Activated CD4-positive, CD25-positive, alpha-beta regulatory T cell treated with anti-CD3 and anti-CD28 coated beads, Interleukin-2, amount 50 U/mL, for 24 hours (primary cell): ENCODE measurements at regions not wholly inside any gene's neighbourhood (a gene's known extent, or its start where the extent isn't known, plus 50 kb on each side); places are given as distances from the start of the nearest gene placed in this dataset.
"Not testable (repeated sequence)": the region's sequence is repeated elsewhere in the genome, so short reads cannot be mapped to it uniquely, and the experiment has no call there.

Experiments used
- ATAC-seq, 2 donors: fragments of 150-1000 bp; cut with Tn5 transposase; one replicate each; pipeline ENCODE4 v1.10.0; 2021; ENCODE audit warnings: mild to moderate bottlenecking in 1 of 2, moderate library complexity in 1 of 2

- no peak for ATAC-seq
Observed at GRCh38 chr19:28303502-28303901, 909.4 kb downstream of the UQCRFS1 start.

GRCh38 chr19:28301961-28302360, 911.0 kb downstream of the UQCRFS1 start:
- ATAC-seq = no peak

DNA sequence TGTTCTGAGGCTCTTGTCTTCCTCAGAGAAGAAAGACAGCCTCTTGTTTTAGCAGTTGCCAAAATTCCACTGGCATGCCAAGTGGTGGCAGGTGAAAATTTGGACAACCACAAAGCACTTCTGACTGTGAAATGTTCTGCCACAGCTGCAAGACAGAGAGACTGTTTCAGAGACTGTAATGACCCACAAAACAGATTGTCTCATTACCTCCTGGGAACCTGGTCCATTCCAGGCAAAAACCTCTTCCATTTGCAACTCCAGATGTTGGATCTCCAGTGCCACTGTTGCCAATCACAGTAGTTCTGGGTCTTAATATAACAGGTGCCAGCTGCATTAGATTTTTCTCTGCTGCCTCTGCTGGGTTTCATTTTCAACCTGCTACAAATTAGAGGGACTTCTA, 911.5 kb downstream of the UQCRFS1 start:
- no peak for ATAC-seq

DNA sequence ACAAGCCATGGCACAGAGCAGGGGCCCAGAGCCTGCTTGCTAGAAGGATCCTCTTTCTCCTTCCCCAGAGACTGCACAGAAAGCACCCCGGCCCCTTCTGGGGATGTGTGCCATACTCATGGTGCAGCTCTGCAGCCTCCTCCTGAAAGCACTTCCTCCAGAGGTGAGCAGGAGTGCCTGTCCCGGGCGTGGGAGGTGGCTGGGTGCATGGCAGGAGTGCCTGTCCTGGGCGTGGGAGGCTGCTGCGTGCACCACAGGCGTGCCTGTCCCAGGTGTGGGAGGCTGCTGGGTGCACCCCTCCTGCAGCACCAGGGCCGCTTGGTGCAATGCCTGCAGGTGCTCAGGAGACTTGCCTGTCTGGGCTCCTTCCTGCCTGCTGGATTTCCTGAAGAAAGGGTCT, 913.3 kb downstream of the UQCRFS1 start:
- ATAC-seq = no peak

- no peak for ATAC-seq
Observed at GRCh38 chr19:28297586-28298157, 915.3 kb downstream of the UQCRFS1 start.

DNA sequence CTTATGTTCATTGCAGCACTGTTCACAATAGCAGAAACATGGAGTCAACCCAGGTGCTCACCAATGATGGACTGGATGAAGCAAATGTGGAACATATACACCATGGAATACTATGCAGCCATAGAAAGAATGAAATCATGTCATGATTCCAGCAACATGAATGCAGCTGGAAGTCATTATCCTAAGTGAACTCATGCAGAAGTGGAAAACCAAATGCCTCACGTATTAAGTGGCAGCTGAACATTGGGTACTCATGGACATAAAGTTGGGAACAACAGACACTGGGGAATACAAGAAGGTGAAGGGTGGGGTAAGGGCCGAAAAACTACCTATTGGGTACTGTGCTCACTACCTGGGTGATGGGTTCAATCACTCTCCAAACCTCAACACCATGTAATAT, 915.9 kb downstream of the UQCRFS1 start:
- ATAC-seq = no peak

- no peak for ATAC-seq
Observed at GRCh38 chr19:28296506-28296905, 916.4 kb downstream of the UQCRFS1 start.

GRCh38 chr19:28294975-28295374, 918.0 kb downstream of the UQCRFS1 start:
- not testable (repeated sequence) for ATAC-seq

GRCh38 chr19:28294395-28294794, 918.6 kb downstream of the UQCRFS1 start:
- ATAC-seq = no peak

- no peak for ATAC-seq
Observed at GRCh38 chr19:28293685-28294084, 919.3 kb downstream of the UQCRFS1 start.

DNA sequence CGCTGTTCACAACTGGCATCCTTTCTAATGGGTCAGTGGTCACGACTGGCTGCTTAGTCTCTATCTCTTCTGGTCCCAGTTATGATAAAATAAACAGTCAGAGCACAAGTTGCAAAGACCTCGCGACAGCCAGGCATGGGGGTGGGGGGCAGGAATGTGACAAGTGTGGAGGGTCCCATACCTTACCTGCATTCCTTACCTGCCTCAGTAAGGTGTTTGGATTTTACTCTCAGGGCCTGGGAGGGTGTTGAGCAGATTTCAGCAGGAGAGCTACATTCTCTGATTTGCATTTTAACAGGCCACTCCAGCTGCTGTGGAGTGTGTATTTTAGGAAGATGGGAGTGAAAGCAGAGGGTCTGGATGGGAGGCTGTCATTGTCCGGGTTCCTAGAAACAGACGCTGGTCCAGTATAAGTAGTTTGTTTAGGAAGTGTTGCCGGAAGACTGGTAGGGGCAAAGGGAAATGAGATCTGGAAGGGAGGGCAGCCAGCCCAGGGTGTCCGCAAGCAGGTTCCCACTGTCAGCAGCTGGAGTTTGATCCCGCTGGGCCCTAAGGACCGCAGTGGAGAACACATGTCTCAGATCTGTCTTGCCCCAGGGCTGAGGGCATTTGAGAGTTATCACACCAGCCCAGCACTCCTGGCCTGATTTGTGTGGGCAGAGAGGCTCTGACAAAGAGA, 920.0 kb downstream of the UQCRFS1 start:
- ATAC-seq = no peak

DNA sequence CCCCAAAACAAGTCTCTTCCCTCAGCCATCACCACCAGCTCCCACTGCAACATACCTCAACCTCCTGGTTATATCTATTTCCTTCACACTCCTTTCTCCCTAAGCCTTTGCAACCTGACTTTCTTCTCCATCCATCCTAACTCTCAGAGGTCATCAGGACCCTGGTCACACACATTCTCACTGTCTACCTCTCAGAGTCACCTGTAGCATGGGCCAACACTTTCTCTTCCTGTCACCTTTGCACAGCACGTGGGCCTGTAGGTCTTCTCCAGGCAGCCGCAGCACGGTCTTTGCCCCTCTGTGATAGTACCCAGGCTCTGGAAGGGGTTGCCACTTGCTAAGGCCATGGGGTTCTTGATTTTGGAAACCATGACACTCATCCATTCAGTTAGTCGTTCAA, 921.1 kb downstream of the UQCRFS1 start:
- no peak for ATAC-seq

GRCh38 chr19:28290963-28291657, 921.8 kb downstream of the UQCRFS1 start:
- no peak for ATAC-seq

DNA sequence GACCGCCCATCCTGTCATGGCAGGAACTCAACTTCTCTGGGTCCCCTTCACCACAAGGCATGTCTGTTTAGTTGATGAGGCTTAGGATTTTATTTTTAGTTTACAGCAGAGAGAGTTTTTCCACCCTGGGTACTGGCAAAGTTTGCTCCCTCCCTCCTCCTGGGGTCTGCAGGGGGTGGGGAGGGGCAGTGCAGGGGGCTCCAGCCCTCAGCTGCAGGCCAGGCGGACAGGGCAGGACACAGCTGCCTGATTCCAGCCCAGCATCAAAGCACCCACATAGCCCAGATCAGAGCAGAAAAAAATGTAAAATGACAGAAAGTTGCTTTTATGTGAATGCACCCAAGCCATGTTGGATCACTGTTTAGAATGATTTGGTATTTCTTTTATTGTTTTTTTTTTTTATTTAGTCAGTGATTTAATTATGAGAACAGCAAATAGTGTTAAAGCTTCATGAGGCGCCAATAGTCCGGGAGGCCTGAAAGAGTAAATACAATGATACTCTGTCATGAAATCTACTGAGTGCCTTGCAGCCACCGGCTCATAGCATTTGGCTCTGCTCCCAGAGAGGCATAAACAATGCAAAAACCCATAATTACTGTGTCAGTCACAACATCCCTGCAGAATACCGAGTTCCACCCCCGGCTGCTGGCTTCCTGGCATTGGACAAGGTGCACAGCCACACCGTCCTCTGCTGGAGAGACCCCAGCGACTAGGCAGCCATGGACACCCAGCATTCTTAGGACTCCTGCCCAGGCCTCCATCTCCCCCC, 923.5 kb downstream of the UQCRFS1 start:
- no peak for ATAC-seq

DNA sequence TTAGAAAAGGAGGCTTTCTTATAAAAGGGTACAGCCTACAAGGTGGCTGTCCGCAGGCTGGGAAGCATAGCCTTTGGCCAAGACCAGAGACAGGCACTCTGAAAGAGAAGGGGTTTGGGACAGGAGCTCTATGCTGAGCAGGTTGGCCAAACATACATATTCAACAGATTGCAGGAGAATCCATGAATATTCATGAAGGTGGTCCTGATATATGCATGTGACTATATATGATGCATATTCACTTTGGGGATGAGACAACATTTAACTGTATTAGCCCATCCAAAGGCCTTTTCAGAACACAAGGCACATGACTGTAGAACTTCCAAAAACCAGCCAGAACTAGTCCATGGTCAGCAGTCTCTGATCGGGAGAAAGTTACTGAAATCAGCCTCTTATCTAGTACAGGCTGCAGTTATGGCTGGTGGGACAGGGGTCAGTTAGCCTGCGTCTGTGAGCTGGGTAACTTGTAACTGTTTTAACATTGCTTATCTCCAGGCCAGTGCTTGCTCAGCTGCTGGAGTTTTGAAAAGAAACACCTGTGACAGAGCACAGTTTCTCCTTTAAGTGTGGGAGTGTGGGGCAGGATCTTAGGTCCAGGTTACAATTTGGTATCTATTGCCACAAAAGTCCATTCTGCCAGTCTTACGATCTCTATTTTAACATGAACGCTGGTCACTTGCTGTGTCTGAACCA, 924.2 kb downstream of the UQCRFS1 start:
- ATAC-seq = no peak

- ATAC-seq = no peak
Observed at GRCh38 chr19:28285917-28286316, 927.0 kb downstream of the UQCRFS1 start.

DNA sequence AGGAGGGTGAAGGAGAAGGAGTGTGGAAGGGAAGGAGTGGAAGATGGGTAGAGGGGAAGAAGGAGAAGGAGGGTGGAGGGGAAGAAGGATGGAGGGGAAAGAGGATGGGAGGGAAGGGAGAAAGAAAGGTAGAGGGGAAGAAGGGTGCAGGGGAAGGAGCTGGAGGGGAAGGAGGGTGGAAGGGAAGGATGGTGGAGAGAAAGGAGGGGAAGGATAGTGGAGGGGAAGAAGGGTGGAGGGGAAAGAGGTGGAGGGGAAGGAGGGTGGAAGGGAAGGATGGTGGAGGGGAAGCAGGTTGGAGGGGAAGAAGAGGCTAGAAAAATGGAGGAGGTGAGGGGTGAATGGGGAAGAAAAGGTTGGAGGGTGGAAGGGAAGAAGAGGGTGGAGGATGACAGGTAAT, 927.9 kb downstream of the UQCRFS1 start:
- no peak for ATAC-seq

DNA sequence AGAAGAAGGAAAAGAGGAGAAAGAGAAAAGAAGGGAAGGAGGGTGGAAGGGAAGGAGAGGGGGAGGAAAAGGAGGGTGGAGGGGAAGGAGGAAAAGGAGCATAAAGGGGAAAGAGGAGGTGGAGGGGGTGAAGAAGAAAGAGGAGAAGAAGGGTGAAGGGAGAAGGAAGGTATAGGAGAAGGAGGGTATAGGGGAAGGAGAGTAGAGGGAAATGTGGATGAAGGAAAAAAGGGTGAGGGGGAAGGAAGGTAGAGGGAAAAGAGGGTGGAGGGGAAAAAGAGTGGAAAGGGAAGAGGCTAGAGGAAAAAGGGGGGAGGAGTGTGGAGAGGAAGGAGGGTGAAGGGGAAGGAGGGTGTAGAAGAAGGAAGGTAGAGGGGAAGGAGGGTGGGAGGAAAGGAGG, 928.6 kb downstream of the UQCRFS1 start:
- ATAC-seq = no peak

GRCh38 chr19:28283592-28283991, 929.4 kb downstream of the UQCRFS1 start:
- no peak for ATAC-seq

- no peak for ATAC-seq
Observed at GRCh38 chr19:28281676-28282075, 931.3 kb downstream of the UQCRFS1 start.

DNA sequence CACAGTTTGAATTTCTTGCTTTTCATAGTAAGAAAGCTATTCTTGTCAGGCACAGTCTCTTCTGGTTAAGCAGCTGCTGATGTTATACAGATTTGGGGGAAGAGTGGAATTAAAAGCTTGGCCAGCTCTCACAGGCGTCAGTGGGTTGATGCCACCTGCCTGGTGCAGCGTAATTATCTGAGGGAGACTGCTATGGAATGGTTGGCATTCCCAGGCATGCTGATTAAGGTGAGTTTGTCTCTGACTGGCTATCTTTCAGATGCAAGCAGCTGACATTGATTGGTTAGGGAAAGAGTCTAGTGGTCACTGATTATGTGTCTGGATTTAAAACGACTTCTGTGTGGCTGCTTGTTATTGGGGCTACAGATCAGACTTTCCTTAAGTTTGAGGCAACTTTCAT, 948.4 kb downstream of the UQCRFS1 start:
- no peak for ATAC-seq

DNA sequence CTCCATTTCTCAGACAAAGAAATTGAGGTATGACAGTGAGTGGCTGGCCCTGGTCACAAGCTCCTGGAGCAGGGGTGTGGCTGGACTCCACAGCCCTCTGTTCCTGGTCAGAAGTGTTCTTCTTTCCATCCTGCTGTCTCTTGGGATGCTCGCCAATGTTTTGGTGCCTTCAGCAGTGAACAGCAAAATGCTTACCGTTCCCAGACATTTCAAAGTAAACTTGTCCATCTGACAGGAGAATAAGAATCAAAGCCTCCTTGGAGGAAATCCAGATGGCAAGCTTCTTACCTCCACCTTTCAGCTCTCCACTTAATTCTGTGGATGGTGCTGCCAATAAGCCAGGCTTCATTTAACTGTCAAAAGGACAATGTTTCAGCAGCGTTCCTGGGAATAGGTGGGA, 954.1 kb downstream of the UQCRFS1 start:
- no peak for ATAC-seq

GRCh38 chr19:28257396-28257795, 955.6 kb downstream of the UQCRFS1 start:
- ATAC-seq = no peak
